SH-SY5Y (cell line): ENCODE measurements at regions not wholly inside any gene's neighbourhood (a gene's known extent, or its start where the extent isn't known, plus 50 kb on each side); places are given as distances from the start of the nearest gene placed in this dataset.

Experiments used
- GATA2 ChIP-seq: IDR thresholded peaks from 2 replicates; pipeline ENCODE4 v1.6.1; 2011; ENCODE audit warnings: mild to moderate bottlenecking, low read depth, low read length
- GATA3 ChIP-seq: IDR thresholded peaks from 2 replicates; pipeline ENCODE4 v1.6.1; 2011; ENCODE audit warnings: low read depth, mild to moderate bottlenecking, low read length, moderate library complexity

DNA sequence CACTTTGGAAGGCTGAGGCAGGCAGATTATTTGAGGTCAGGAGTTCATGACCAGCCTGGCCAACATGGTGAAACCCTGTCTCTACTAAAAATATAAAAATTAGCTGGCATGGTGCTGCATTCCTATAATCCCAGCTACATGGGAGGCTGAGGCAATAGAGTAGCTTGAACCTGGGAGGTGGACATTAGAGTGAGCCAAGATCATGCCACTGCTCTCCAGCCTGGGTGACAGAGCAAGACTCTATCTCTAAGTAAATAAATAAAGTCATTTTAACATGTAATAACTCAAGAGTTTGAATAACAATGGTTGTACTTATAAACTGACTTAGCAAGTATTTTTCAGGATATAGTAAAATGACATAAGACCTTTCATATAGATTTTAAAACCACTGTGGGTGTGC is 169.3 kb upstream of the FN1 start:
- TF ChIP-seq GATA3 (no peak), GATA2 (no peak)
